HG02981 (cell line): ENCODE measurements at regions not wholly inside any gene's neighbourhood (a gene's known extent, or its start where the extent isn't known, plus 50 kb on each side); places are given as distances from the start of the nearest gene placed in this dataset.

ENCODE experiments used
- ATAC-seq: cut with Tn5 transposase; IDR thresholded peaks from one replicate; pipeline ENCODE4 v1.9.1; 2021; ENCODE audit warnings: mild to moderate bottlenecking, moderate library complexity; ENCODE audit not compliant: unreplicated experiment

DNA sequence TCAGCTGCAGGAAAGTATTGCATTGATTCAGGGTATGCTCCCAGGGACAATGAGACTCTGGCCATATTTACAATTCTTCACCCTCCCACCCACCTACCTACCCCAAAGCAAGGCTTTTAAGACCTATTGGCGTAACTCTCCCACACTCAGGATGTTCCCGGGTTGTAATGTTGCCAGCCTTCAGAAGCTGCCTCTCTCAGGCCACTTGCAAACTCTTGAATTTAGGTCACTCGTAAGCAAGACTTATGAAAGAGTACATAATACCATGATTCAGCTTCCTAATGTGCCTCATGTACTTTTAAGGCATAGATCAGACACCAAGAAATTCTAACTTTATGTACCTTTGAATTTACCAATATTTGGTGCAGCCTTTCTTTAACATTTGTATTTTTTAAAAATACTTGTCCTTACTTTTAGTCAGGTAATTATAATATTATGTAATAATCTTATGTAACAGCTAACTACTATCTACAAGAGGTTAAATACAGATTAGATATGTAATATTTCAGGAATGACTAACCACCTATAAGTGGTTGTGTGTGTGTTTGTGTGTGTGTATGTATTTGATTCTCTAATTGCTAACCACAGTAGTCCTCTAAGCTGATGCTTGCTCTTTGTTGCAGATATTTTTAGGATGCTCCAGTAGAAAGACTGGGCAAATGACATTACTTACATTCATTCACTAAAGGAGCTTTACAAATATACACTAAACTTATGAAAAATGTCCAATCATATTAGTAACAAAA is 630.5 kb upstream of the MEF2C start:
- no peak for ATAC-seq

GRCh38 chr5:89504051-89504450 is 621.1 kb upstream of the MEF2C start:
- no peak for ATAC-seq

GRCh38 chr5:89499787-89500186 is 616.8 kb upstream of the MEF2C start:
- ATAC-seq = no peak

DNA sequence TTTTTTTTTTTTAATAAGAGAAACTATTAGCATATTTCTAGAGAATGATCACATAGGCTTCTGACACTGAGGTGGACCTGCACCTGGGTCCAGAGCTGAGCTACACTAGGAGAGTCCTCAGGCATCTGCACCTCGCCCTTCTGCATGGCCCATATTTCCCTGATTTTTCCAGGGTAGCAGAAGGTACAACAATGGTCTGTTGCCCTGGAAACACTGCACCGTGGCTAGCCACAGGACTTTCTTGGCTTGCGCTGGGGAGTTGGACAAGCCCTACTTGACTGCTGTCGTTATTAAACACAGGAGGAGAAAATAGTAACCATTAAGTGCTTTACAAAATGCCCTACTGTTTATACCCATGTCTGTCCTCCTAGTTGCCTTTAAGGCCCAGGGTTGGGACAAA is 615.7 kb upstream of the MEF2C start:
- ATAC-seq = no peak

GRCh38 chr5:89493414-89493813 is 610.4 kb upstream of the MEF2C start:
- no peak for ATAC-seq

GRCh38 chr5:89484962-89485361 is 602.0 kb upstream of the MEF2C start:
- no peak for ATAC-seq

- no peak for ATAC-seq
These were observed 597.5 kb upstream of the MEF2C start for GRCh38 chr5:89480406-89481007.

DNA sequence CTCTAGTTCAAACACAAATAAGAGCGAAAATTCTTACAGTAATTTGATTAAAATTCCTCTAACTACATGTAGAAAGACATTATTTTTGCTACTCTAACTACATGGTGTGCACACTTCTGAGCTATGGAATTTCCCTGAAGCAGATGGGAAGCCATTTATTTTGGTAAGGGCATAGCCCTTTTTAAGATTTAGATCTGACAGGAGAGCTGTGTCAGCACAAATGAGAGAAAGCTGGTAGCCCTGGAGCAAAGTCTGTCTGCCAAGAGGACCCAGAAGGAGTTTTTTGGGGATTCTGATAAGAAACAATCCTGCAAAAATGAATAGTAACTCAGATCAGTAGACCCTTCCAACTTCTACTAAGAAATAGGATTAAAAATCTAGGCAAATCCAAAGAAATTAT is 595.9 kb upstream of the MEF2C start:
- no peak for ATAC-seq

GRCh38 chr5:89473196-89473595 is 590.2 kb upstream of the MEF2C start:
- no peak for ATAC-seq

DNA sequence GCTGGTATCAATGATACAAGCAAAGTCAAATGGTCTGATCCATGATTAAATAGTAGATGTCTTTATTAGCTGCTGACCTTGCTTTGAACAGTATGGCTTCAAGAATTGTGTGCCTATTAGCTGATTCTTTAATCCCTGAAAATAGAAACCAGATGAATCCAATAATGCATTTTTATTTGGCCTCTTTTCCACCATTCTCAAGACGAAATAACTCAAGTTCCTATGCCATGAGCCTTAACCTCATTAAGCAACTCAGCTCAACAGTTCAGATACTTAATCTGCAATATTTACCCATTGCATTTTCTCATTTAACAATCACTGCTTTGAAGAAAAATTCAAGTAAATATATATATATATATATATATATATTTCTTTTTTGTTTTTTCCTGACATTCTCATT is 588.6 kb upstream of the MEF2C start:
- ATAC-seq = no peak

- no peak for ATAC-seq
These were observed 588.1 kb upstream of the MEF2C start for GRCh38 chr5:89471115-89471514.

DNA sequence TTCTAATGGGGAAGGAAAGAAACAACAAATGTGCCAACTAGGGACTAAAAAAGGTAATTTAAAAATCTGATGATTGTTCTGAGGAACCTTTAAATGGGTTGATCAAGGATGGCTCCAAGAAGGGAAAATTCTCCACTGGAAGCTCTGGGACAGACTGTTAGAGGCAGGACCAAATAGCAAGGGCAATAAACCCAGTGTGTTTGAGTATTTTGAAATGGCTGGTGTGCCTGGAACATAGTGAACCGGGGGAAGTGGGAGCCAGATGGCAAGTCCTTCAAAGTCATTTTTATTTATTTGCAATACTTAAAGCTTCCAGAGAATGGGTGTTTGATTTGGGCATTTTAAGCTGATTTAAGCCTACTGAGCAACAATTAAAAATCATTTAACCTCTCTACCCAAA is 587.7 kb upstream of the MEF2C start:
- ATAC-seq = no peak

DNA sequence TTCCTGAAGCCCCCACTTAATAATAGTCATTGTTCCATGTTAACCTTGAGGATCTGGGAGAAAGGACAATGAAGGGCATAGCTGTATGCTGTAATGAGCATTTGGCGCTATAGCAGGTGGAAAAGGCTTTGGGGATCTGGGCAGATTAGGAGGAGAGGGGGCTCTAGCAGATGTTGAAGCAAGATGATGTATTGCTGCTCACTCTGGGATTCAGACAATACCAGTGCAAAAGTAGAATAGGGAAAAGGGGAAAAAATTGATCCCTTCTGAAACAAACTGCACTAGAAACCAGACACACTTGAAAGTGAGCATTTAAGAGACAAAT is 575.3 kb upstream of the MEF2C start:
- no peak for ATAC-seq

DNA sequence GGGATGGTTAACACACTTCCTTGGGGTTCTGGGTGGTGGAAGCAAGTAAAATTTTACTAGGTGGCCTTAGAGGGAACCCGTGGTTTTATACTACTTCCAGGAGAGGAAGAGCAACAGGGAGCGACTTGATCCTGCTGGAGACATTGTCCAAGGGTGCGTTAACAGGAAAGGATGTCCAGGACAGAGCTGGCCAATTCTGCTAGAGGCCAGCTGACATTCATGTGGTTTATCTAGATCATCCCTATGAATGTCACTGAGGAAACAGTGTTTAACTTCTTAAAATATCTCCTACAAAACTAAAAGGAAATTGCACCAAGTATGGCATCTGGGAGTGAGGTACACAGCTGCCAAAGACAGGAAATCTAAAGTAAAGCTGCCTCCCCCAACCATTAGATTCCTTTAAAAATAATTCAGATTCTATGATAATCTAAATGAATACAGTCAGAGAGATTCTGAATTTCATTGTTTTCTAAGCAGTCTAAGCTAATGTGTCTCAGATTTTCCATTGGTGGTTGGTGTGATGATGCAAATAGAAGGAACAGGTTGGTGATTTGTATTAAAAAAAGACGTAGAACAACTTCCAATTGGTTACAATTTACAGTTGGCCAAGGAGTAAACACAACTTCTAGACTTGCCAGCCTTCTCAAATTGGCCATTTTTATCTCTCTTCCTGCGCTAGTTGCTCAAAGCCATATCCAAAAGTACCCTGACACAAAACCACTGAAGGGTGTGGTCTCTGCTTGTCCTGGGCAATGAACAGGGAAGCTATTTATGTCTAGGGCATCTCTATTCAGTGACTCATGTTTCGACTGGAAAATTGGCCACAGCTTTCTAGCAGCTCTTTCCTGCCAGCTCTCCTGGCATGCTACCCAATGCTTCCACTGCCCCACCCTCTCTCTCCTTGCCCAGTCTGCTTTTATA is 574.7 kb upstream of the MEF2C start:
- no peak for ATAC-seq

DNA sequence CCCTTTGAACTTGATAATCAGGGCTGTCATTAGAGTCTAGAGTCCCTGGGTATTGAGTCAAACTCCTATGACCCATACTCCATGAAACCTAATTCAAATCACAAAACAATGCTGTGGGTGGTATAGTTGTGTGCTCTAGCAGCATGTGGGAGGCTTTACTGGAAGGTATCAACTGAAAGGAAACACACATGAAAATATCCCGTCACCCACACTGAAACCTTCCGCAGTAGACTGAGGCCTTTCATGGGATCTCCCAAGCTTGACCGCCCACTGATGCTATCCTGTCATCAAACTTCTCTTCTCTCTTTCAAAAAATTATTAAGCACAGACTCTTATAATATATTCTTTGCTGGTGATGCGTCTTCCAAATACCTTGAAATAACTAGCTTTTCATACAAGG is 569.1 kb upstream of the MEF2C start:
- ATAC-seq = no peak

DNA sequence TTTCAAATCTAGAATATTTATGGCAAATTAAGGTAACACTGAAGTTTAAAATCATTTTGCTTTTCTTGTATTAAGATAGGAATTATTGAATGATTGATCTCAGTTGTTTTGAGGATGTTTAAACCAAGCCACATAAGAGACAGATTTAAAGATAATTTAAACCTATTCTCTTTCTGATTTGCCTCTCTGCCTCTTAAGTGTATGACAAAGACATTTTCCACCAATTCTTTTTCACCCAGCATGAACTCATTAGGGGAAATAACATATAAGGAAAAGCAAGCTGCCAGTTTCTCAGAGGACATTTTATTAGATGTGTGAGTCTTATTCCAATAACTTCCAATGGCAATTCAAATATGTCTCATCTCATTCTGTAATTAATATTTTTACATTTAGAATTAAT is 568.3 kb upstream of the MEF2C start:
- no peak for ATAC-seq

DNA sequence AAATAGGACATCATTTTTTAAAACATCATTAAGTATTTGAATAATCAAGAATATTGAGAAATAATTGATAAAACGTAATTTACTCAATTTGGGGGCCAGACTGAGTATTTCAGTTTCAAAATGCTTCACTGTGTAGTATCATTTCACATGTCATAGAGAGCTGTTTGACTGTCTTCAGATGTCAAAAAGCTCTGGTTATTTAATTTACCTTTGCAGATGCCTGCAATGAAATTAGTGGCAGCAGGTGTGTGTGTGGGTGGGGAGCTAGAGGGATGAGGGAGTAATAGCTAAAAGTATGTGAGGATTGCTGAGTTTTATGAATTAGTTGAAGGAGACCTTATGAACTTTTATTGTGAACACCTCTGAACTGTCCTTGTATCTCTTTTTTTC is 567.2 kb upstream of the MEF2C start:
- ATAC-seq = no peak

- no peak for ATAC-seq
These were observed 566.6 kb upstream of the MEF2C start for GRCh38 chr5:89449392-89450148.

GRCh38 chr5:89447027-89447426 is 564.0 kb upstream of the MEF2C start:
- ATAC-seq = no peak

GRCh38 chr5:89445106-89445745 is 562.2 kb upstream of the MEF2C start:
- no peak for ATAC-seq

DNA sequence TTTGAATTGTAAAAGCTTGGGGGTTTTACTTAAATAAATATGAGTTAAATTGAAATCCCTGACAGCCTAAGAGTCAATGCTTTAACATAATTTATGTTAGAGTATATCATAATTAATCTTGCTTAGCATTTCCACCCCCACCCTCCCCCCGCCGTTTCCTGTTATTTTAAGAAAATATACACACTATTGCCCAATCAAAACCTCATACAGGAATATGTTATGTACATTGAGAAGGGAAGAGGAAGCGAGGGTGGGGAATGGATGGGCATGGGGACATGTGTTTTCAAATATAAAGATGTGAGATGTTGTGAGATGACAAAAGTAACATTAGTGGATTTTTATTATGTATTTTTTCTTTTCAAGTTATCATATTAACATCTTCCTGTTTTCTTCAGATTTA is 561.1 kb upstream of the MEF2C start:
- no peak for ATAC-seq
